RWPE1 (cell line): ENCODE measurements at regions not wholly inside any gene's neighbourhood (a gene's known extent, or its start where the extent isn't known, plus 50 kb on each side); places are given as distances from the start of the nearest gene placed in this dataset.

Experiments
- CTCF ChIA-PET: fragments of 350-600 bp; sonication (Branson Sonifier 250); formaldehyde crosslinking; extraction: SDS; loops from one replicate; lab custom pipeline; 2021; lab: Yijun Ruan, JAX
- POLR2A ChIA-PET: fragments of 400-600 bp; formaldehyde crosslinking; extraction: SDS; loops from one replicate; lab custom pipeline; 2020; ENCODE audit warnings: antibody characterized with exemption; ENCODE audit not compliant: low non-redundant PET; lab: Yijun Ruan, JAX
- DNase-seq: peaks from one replicate; pipeline ENCODE4 v3.0.0; 2012; ENCODE audit warnings: low spot score
- H3K27ac ChIP-seq: fragments of 450-650 bp; 2 replicates; pipeline ENCODE4 v1.5.1; 2017
- CTCF ChIP-seq: fragments of 450-650 bp; conservative IDR thresholded peaks from 2 replicates; pipeline ENCODE4 v1.5.1; 2017; ENCODE audit warnings: low read depth, mild to moderate bottlenecking

DNA sequence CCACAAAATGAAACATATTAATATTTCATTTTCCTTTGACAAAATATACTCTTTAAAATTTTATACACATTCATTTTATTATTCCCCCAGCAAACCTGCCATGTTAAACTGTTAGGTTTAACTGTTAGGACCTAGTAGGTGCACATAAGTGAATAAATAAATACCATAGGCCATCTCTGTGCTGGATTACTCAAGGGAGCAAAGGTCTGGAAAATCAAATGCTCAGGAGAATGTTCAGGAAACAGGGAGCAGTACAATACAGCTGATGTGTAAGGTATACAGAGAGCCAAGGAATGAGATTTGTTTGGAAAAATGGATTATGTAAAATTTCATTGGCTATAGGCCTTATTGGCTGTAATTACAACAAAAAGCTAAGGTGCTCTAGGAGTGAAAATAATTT, 339.3 kb downstream of the BCKDHB start:
- no peak for DNase-seq
- POLR2A ChIA-PET, result no interaction called here
- CTCF ChIA-PET, result no interaction called here
- no peak overlapping the region for H3K27ac ChIP-seq
- TF ChIP-seq CTCF, result no peak

DNA sequence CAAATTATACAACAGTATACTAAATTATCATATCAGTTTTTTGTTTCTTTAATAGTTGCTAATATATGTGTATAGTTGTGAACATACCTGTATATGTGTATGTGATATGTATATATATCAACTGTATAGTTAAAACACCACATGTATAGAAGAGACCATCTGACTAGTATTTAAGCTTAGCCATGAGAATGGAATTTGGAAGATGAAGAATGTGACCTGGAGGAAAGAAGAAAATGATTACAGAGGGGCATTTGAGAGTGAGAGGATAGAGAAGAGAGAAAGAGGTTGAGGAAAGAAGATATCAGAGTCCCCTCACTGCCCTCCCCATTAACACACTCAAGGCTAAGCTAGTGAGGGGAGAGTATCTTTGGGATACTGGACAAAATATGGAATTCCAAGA, 335.9 kb downstream of the BCKDHB start:
- ChIA-PET CTCF (no interaction called here), POLR2A (no interaction called here)
- H3K27ac ChIP-seq, result no peak overlapping the region
- no peak for DNase-seq
- no peak for TF ChIP-seq CTCF

DNA sequence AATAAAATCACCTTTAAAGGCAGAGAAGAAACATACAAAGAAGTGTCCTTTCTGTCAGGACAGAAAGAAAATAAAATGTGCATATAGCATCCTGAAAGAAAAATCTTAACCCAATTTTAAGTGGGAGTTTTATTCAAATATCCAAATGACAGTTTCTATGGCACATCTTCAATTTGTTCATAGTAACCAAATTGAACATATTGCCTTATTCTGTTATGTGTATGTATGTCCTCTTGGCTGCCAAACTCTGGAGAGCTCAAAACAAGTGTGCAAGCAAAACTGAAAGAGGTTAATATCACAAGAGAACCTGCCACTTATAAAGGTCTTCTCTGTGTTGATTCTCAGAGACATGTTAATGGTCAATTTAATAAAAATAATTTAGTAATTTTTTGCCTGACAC, 334.7 kb downstream of the BCKDHB start:
- no peak overlapping the region for H3K27ac ChIP-seq
- ChIA-PET POLR2A (no interaction called here), CTCF (interaction anchor here (0.7 kb wide), 1 partner anchor 179 kb away, joined by 3 read pairs; no protein-coding TSS in a partner anchor)
- no peak for TF ChIP-seq CTCF
- DNase-seq, result no peak

DNA sequence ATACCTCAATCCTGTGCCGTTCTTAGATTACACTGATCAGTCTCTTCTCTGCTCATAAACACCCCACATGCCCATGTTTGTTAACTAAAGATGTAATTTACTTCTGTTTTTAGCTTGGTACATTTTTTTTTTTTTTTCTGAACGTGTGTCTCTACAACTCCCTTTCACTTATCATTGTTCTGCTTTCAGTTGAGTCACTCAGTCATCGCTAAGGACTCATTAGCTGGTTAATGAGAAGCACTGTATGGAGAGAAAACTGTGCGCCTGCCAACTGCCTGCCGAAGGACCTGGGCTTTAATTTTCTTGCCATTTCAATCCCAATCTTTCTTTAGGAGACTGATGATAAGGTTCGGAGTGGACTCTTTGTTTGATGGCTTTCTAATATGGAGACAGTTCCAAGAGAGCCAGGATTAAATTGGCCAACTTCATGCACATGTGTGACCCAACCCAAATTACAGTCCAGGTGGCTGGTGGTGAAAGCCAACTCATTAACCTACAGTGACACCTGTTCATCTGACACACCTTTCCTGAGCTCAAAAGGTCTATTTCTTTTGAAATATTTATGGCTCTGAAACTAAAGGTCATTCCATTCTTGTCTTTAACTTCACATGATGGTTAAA, 334.1 kb downstream of the BCKDHB start:
- no peak for DNase-seq
- CTCF ChIA-PET, result no interaction called here

DNA sequence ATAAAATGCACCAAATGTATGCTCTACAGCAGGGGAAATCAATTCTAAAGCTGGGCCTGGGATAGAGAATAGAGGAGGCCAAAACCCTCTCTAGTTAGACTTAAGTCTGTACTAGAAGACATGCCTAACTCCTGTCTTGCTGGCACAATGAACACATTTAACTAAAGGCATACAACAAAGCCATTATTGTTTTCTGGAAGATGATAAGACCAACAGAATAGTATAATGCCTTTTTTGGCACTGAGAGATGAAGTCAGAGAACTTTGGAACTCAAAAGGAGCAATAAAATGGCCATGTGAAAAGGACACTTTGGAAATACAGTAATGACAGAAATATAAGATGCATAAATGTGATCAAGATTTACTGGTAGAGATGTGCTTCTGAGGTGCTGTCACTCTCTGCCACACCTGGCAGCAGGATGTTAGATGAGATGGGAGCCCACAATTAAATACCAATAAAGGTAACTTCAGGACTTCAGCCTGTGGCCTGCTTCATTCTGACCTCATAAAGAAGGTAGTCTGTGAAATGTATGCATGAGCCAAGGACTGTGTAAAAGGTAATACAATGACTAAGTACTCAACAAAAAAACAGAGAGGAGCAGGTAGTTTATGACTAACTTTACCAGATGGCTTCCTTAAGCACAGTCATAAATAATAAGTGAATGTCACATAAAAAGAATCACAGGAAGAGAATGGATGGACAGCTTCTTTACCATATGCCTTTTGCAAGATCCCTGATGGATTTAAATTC, 333.4 kb downstream of the BCKDHB start:
- ChIA-PET POLR2A (no interaction called here), CTCF (no interaction called here)
- no peak for TF ChIP-seq CTCF
- DNase-seq, result peak; percentile 10
- H3K27ac ChIP-seq, result no peak overlapping the region

More for the DNA sequence above, 334.1 kb downstream of the BCKDHB start:
- POLR2A ChIA-PET, result no interaction called here
- TF ChIP-seq CTCF, result no peak
- H3K27ac ChIP-seq, result no peak overlapping the region

- peak; percentile 81 for DNase-seq
- H3K27ac ChIP-seq, result no peak overlapping the region
- CTCF ChIA-PET, result interaction anchor here (0.5 kb wide), 1 partner anchor 63 kb away, joined by 3 read pairs; no protein-coding TSS in a partner anchor
- no peak for TF ChIP-seq CTCF
- POLR2A ChIA-PET, result no interaction called here
These were observed 332.3 kb downstream of the BCKDHB start for GRCh38 chr6:80438772-80439171.
